HFFc6 (cell line): ENCODE measurements at regions not wholly inside any gene's neighbourhood (a gene's known extent, or its start where the extent isn't known, plus 50 kb on each side); places are given as distances from the start of the nearest gene placed in this dataset.

Experiments
- DNase-seq: peaks from one replicate; pipeline ENCODE4 v3.0.0-alpha.2; 2018
- H3K27ac Mint-ChIP-seq: 2 replicates; pipeline ENCODE4 v1.8.0; 2020; ENCODE audit warnings: mild to moderate bottlenecking, mixed read lengths
- H3K27me3 Mint-ChIP-seq: 2 replicates; pipeline ENCODE4 v1.8.0; 2021; ENCODE audit warnings: mild to moderate bottlenecking, moderate library complexity, mixed read lengths; ENCODE audit not compliant: insufficient read depth
- H3K36me3 Mint-ChIP-seq: 2 replicates; pipeline ENCODE4 v1.8.0; 2021; ENCODE audit warnings: low read depth, mixed read lengths
- H3K4me1 Mint-ChIP-seq: 2 replicates; pipeline ENCODE4 v1.8.0; 2020; ENCODE audit warnings: low read depth, mixed read lengths
- H3K4me3 Mint-ChIP-seq: 2 replicates; pipeline ENCODE4 v1.8.0; 2020; ENCODE audit warnings: mild to moderate bottlenecking, moderate library complexity, mixed read lengths
- H3K9me3 Mint-ChIP-seq: 2 replicates; pipeline ENCODE4 v1.8.0; 2020; ENCODE audit warnings: mild to moderate bottlenecking, mixed read lengths
- CTCF ChIP-seq: fragments of 200-600 bp; sonication (generic); IDR thresholded peaks from 2 replicates; pipeline ENCODE4 v1.5.0; 2021; ENCODE audit warnings: antibody characterized with exemption, mild to moderate bottlenecking

- H3K4me1 Mint-ChIP-seq = no peaks in the 10 kb centered on the region
Observed at GRCh38 chr18:78086931-78087330, 837.3 kb downstream of the GALR1 start.

GRCh38 chr18:78087338-78087737, 837.7 kb downstream of the GALR1 start:
- no peak for TF ChIP-seq CTCF
- H3K27ac Mint-ChIP-seq = no peak overlapping the region
- H3K9me3 Mint-ChIP-seq = peaks cover 68% of the 10 kb centered on the region
- H3K4me3 Mint-ChIP-seq = no peak overlapping the region
- H3K36me3 Mint-ChIP-seq = peaks cover 6% of the 10 kb centered on the region; the same call in 1 of the 2 replicates
- no peaks in the 10 kb centered on the region for H3K27me3 Mint-ChIP-seq
- H3K4me1 Mint-ChIP-seq = no peaks in the 10 kb centered on the region
- no peak for DNase-seq

More at GRCh38 chr18:78086931-78087330, 837.3 kb downstream of the GALR1 start:
- no peak overlapping the region for H3K4me3 Mint-ChIP-seq
- H3K36me3 Mint-ChIP-seq = peaks cover 6% of the 10 kb centered on the region; the same call in 1 of the 2 replicates
- no peak for TF ChIP-seq CTCF
- H3K9me3 Mint-ChIP-seq = peaks cover 72% of the 10 kb centered on the region
- H3K27ac Mint-ChIP-seq = no peak overlapping the region
- no peaks in the 10 kb centered on the region for H3K27me3 Mint-ChIP-seq
- no peak for DNase-seq

GRCh38 chr18:78090584-78090983, 840.9 kb downstream of the GALR1 start:
- Mint-ChIP-seq H3K27ac (no peak overlapping the region), H3K4me1 (no peaks in the 10 kb centered on the region), H3K4me3 (no peak overlapping the region), H3K27me3 (no peaks in the 10 kb centered on the region), H3K36me3 (0 out of 2 replicates have a peak, but pooled peaks cover 6% of the 10 kb centered on the region), H3K9me3 (peaks cover 66% of the 10 kb centered on the region)
- no peak for DNase-seq
- TF ChIP-seq CTCF = no peak

- Mint-ChIP-seq H3K27me3 (no peaks in the 10 kb centered on the region), H3K4me1 (no peaks in the 10 kb centered on the region), H3K9me3 (peaks cover 65% of the 10 kb centered on the region), H3K36me3 (0 out of 2 replicates have a peak, but pooled peaks cover 6% of the 10 kb centered on the region), H3K27ac (no peak overlapping the region), H3K4me3 (no peak overlapping the region)
- DNase-seq = no peak
- TF ChIP-seq CTCF = no peak
Observed at GRCh38 chr18:78092901-78093300, 843.3 kb downstream of the GALR1 start.

GRCh38 chr18:78099979-78100588, 850.4 kb downstream of the GALR1 start:
- H3K36me3 Mint-ChIP-seq = no peaks in the 10 kb centered on the region
- H3K27ac Mint-ChIP-seq = no peak overlapping the region
- DNase-seq = no peak
- H3K4me1 Mint-ChIP-seq = no peaks in the 10 kb centered on the region
- H3K27me3 Mint-ChIP-seq = peaks cover 2% of the 10 kb centered on the region; the same call in 1 of the 2 replicates
- H3K4me3 Mint-ChIP-seq = no peak overlapping the region
- TF ChIP-seq CTCF = no peak
- H3K9me3 Mint-ChIP-seq = peaks cover 64% of the 10 kb centered on the region
